H4 (cell line): ENCODE measurements at regions not wholly inside any gene's neighbourhood (a gene's known extent, or its start where the extent isn't known, plus 50 kb on each side); places are given as distances from the start of the nearest gene placed in this dataset.
A peak's percentile ranks its signal among the peaks of the same experiment; 100 is the strongest.

Experiments
- DNase-seq: peaks from one replicate; pipeline ENCODE4 v3.0.0-alpha.2; 2015; ENCODE audit warnings: low spot score

DNA sequence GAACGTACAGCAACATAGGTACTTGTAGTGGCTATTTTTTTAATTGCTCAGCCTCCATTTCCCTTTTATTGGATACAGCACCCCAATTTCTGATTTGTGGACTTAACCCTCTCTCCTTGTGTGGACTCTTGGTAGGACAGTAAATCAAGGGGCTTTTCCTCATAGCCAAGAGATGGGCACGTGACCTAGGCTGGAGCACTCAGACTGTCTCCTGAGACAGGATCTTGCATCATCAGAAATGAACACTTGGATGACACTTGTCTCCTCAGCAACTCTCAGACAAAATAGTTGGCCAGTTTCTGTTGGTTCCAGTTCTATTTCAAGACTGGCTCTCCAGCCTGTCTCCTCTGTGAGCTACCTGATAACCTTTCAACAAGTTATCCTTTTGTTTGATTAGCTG is 112.9 kb upstream of the ZNF678 start:
- DNase-seq, result no peak

DNA sequence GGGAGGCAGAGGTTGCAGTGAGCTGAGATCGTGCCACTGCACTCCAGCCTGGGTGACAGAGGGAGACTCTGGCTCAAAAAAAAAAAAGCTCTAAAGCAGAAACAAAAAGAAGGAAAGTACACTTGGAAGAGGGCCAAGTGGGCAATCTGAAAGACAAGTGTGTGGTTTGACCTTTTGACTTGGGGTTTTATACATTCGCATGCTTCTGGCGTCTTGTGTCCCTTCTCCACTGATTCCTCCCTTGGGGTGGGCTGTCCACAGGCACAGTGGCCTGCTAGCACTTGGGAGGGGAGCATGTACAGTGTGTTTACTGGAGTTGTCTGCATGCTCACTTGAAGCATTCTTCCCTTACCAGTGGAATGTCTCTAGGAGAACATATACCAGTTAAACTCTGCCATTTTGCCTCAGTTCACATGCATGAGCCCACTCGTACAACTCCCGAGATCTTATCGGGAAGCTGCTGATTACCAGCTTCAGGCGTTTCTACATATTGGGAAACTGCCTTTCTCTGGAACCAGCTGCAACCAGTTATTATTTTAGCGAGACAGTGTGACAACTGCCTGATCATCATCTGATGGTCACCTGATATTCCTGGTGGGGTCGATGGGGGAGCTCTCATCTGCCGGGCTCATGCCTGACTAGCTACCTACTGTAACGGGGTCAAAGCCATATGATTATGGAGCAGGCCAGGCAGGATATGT is 113.5 kb upstream of the ZNF678 start:
- DNase-seq, result no peak

DNA sequence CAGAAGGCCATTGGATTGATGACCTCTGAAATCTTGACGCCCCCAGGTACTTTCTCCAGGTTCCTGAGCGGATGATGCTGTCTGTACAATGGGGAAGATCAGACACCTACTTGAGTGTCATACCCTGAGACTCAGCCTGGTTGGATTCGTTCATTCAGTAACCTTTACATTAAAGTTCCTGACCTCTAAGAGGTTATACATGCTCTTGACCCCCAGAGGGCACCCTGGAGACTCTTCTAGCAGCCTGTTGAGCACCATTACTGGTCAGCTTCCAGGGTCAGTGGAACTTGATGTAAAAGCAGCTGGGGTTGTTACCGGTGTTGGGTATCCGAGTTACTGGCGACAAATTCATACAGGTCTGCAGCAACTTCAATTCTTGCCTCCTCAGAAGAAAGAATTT is 114.3 kb upstream of the ZNF678 start:
- DNase-seq, result peak; percentile 43

DNA sequence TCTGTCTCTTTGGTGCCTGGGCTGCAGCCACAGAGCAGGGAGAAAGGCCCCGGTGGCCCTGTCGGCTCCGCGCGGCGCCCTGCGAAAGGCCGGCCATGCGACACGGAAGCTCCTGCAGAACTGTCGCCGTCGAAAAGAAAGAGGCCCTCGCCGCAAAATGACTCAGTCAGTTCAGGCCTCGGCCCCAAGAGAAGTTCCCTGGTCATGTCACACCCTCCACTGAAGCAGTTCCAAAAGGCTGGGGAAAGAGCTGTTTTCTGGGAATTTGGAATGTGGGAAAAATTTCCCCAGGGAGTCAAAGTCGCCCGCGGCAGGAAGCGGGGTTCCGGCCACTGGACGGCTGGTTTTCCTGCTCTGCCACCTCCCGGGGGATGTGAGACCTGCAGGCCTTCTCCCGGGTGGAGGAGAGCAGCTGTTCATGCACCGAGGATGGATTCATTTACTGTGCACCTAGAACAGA is 115.8 kb upstream of the ZNF678 start:
- DNase-seq, result peak; percentile 26

DNA sequence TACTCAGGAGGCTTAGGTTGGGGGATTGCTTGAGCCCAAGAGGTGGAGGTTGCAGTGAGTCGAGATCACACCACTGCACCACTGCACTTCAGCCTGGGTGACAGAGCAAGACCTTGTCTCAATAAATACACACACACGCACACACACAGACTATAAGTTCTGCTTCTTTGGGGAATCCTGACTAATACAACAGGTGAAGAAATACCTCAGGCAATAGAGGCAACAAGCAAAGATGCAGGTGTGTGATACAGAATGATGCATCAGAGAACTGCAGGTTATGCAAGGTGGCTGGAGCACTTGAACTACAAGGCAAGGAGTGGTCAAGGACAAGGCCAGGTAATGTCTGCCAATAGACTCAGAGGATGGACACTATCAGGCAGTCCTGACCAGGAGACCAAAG is 117.6 kb upstream of the ZNF678 start:
- no peak for DNase-seq

DNA sequence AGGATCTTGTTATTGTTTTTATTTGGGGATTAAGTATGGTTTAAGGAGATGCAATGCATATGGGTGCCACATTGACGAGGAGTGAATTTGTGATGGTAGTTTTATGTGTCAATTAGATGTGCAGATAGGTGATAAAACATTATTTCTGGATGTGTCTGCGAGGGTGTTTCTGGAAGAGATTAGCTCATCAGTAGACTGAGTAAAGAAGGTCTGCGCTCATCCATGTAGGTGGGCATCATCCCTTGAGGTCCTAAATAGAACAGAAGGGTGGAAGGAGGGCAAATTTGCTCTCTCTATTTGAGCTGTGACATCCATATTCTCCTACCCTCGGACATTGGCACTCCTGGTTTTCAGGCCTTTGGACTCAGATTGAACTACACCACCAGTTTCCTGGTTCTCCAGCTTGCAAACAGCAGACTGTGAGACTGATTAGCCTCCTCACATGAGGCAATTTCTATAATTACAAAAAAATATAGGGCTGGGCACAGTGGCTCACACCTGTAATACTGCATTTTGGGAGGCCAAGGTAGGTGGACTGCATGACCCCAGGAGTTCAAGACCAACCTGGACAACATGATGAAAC is 118.2 kb upstream of the ZNF678 start:
- no peak for DNase-seq

DNA sequence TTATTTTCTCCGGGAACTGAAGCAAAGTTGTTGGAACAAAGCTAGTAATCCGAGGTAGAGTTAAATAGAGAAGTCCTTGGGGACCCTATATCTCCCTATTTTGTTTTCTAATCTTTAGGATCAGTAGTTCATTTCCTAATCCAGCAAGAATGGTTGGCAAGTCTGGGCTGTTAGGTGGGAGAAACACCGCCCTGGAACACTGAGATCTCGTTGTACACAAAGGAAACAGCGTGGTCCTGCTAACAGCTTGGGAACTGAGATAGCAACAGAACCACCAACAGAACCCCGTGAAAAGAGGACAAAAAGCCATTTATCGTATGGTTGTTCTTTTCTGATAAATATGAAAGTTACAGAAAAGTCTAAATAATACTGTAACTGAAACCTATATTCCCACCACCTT is 121.9 kb upstream of the CDC42BPA start:
- DNase-seq, result no peak

DNA sequence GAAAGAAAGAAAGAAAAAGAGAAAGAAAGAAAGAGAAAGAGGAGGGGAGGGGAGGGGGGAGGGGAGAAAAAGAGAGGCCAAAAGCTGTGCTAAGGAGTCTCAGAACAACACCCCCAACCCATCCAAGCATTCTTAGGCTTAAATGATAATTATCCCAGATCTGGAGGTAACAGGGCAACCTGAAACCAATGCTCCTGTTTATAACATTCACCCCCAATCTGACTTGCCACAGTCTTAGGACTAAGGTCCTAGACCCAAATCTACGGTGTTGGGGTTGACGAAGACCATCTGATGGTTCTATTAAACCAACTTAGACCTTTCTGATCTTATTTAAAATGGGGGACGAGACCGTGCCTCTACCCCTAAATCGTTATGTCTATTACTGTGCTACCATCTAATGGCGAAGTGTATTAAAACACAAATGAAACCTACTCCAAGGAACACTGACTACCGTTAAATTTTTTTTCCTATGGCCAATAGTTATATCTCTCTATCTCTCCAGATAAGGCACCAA is 119.3 kb upstream of the CDC42BPA start:
- DNase-seq, result peak; percentile 70

DNA sequence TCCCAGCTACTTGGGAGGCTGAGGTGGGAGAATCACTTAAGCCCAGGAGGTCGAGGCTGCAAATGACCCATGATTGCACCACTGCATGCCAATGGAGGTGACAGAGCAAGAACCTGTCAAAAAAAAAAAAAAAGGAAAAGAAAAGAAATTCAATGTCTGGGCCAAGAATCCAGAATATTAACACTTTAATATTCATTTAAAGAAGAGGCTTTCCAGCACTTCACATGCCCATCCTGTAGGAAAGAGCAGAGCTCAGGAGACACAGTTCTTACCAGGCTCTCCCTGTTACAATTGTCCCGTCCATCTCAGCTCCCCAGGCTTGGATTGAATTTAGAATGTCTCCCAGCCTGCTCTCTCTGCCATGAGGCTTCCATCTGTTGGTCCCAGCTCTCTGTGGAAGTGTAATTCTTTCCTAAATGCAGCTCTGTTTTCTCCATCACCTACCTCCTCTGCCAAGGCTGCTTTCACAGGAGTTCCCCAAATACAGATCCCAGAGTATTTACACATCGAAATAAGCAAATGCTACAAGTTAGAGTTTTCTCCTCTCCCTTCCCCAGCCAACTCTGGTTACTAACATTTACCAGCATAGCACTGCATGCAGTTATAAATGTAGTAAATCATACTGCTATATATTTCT is 116.6 kb upstream of the CDC42BPA start:
- DNase-seq, result no peak

DNA sequence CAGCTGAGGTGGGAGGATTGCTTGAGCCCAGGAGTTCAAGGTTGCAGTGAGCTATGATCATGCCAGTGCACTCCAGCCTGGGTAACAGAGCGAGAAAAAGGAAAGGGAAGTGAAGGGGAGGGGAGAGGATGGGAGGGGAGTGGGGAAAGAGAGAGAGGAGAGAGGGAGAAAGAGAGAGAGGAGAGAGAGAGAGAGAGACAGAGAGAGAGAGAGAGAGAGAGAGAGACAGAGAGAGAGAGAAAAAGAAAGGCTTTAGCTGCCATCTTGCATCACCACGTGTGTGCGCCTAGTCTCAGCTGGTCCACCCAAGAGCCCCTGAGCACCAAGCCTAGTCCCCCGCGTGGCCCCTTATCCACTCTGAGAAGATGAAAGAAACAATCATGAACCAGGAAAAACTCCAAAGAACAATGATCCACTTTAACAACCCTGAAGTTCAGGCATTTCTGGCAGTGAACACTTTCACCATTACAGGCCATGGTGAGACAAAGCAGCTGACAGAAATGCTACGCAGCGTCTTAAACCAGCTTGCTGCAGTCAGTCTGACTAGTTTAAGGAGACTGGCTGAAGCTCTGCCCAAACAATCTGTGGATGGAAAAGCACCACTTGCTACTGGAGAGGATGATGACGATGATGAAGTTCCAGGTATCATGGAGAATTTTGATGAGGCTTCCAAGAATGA is 115.5 kb upstream of the CDC42BPA start:
- no peak for DNase-seq

DNA sequence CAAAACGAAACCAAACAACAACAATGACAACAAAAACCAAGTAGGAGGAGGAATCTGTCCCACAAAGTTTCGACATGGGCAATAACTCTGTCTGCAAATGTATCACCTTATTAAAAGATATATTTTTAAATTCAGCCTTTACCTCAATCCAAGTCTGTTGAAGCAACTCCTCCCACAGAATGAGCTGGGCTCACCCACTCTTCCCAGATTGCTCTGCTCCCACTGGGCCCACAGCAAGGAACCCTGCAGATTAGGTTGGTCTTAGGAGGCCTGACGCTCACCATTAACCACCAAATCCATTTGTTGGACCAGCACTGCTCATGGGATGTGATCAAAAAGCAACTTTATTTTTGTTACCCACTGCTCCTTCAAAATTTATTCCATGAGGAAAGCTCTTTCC is 114.7 kb upstream of the CDC42BPA start:
- DNase-seq, result no peak

DNA sequence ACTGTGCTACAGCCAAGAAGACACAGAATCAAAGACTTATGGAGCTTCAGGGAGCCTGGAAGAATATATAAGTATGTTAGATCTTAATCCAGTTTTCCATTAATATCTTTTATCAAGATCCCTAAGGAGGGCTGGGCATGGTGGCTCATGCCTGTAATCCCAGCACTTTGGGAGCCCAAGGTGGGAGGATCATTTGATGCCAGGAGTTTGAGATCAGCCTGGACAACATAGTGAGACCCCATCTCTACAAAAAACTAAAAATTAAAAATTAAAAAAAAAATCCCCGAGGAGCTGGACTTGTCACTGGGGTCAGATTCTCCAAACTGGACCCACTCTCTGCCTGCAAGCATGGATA is 113.9 kb upstream of the CDC42BPA start:
- DNase-seq, result no peak

DNA sequence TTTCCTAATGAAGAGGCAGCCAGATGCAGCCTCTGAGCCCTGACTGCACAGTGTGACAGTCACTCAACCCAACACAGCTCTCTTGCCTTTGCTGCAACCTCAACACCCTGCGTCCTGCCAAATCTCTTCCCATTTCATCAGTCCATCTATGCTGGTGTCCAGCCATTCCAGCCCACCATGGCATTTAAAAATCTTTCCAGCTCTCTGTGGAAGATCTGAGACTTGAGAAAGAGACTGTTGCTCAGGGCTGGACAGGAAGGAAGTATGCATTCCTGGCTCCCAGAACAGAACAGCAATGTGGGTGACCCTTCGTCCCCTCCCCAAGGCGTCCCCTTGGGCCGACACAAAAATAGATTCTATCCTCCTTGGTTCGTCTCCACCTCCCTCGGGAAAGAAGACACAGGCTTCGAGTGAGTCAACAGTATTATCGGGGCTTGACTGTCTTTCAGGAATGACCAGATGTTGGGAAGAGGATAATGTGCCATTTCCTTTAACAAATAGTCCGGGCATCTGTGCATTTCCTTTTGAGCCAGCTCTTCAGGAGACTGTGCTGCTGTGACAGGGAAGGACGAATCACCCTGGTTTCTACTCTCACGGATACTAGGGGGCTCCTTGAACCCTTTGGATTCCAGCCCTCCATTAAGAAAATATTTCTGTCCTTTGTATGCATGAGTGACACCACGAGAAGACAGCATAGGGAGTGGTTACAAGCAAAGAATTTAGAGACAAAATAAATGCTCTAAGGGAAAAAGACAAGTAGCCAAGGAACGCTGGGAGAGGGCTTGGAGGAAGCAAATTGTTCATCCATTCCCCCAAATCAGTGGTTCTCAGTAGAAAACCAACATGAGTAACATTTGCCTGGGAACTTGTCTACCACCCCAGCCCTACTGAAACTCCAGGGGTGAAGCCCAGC is 111.4 kb upstream of the CDC42BPA start:
- DNase-seq, result no peak

DNA sequence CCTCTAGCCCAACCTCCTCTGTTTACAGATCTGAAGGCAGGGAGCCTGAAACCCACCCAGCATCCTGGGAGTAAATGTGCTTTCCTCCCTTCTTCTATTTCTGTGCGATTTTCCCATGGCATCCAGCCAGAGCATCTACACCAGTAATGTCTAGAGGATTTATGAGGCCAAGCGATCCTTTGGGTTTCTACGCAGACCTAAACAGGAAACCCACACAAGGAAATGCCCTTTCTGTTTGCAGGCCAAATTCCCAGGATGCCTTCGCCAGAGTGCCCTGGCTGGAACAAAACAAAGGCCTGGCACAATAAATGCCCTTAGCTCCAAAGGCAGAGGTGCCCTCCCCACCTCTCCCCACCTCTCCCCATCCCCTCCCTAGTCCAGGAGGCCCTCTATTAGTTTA is 110.5 kb upstream of the CDC42BPA start:
- peak; percentile 93 for DNase-seq

DNA sequence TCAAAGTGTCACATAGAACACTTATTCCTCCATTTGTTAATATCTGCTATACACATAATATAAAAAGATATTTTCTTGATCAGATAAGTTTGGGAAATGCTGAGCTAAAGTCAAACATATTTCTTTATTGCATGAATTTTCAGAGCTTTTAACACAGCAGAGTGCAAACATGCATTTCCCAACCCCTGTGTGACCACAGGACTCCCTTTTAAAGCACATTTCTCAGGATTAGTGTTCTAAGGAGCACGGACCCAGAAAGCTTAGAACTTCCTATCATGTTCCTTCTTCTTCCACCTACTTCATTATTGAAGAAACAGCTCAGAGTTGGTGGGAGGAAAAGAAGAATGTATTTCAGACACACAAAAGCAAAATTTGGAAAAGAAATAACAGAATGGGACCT is 109.1 kb upstream of the CDC42BPA start:
- DNase-seq, result no peak

DNA sequence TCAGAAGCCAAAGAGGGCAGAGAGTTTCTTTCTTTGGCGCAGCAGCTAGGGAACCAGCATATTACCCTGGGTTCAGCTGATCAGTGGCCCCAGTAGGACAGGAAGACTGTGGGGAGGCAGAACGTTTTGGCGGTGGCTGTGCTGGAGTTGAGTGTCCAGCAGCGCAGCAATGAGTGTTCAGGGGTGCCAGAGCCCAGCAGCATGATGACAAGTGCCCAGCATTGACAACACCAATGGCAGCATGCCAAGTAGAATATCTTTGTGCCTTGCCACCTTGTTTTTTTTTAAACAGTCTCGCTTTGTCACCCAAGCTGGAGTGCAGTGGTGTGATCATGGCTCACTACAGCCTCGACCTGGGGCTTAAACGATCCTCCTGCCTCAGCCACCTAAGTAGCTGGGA is 106.7 kb upstream of the CDC42BPA start:
- no peak for DNase-seq

DNA sequence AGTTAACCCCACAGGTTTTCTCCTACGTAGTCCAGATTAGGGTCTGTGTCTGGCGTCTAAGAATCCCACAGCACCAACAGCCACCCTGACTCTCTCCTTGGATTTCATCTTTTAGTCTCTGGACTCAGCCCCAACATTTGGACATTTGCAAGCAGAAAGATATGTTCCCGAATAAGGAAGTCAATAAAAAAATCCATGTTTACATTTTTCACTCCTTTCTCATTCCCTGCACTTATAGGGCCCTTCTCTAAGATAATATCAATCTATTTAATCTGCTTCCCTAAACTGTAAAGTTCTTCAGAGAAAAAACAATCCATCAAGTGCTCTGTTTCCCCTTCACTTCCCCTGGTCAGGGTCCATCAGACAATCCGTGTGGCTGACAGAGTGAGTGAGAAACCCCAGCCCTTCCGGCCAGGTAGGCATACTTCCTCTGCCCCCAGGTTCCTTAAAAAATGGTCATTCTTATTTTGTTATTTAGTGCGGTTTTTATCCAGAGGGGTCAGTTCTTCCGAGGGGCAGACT is 105.9 kb upstream of the CDC42BPA start:
- DNase-seq, result no peak

DNA sequence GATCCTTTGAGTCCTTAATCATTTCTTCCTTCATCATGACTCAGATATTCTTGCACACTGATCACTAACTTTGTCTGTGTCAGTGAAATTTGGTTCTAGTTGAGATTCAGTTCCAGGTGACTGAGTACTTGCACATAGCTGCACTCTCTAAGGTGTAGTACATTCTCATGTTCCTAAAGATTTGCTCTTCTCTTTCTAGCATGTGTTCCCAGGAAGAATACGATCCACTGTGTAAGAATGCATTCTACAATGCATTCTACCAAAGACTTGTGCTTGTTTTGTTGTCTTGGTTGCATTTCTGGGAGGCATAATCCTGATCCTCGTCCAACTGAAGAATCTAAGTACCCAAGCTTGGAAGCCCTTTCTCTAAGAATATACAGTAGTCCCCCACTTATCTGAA is 104.3 kb upstream of the CDC42BPA start:
- DNase-seq, result no peak

DNA sequence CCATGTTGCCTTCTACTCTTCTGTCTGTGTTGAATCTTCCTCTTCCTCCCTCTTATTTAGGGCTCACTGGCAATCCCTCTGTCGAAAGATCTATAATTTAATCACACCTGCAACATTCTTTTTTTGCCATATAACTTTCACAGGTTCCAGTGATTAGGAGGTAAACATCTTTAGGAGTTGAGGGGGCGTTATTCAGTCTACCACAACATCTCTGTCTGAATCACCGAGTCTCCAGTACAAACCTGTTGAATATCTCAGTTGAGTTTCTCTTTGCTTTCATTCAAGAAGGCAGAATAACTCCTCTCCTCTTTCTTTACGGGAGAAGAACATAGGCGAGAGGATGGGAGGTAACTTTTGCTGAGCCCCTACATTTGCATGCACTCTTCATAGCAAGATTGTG is 101.9 kb upstream of the CDC42BPA start:
- no peak for DNase-seq

DNA sequence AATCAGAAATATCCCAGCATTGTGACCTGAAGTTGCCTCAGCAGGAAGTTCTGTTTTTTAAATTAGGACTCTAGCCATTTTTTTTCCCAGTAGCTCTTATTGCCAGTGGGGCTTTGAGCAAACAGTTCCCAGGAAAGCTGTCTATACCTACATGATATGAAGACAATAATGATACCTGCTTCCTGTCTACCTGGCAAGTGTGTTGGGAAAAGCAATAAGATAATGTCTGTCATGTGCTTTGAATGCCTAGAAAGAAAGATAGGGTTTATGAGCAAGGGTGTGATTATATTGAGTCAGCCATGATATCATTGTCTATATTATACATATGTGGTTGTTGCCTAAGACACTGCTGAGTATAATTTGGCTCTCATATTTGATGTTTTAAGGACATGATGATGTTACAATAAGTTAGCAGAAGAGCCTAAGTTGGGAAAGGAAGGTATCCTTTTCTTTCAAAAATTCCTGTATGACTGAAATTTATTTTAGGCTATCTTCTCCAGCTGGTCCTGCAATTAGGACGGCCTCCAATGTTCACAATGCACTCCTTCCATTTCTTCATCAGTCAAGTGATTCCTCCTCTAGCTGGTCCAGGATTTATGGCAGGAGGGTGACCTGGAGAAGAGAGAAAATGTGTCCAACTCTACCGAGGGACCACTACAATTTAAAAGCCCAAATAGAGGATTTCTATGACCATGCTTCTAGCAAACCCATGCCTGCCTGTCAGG is 99.6 kb upstream of the CDC42BPA start:
- DNase-seq, result no peak
